Gastrocnemius medialis (tissue), 4 donors: ENCODE measurements at regions not wholly inside any gene's neighbourhood (a gene's known extent, or its start where the extent isn't known, plus 50 kb on each side); places are given as distances from the start of the nearest gene placed in this dataset.

Source experiments
- ATAC-seq, 2 donors: fragments of 150-250 bp; one replicate each; pipeline ENCODE4 v1.9.1; 2016
- DNase-seq, 2 donors: peaks; one replicate each; pipeline ENCODE4 v3.0.0-alpha.2; 2019
- H3K27ac ChIP-seq, 4 donors: fragments of 200-600 bp; sonication (generic); 1 replicate in 1 of 4; 2 replicates in 3 of 4; pipeline ENCODE4 v1.5.1; 2016 to 2018; ENCODE audit warnings: mild to moderate bottlenecking in 2 of 4, moderate library complexity in 1 of 4
- H3K27me3 ChIP-seq, 3 donors: fragments of 200-600 bp; sonication (generic) in 2 of 3; 1 replicate in 1 of 3; 2 replicates in 2 of 3; pipeline versions ENCODE4 v1.5.1 to v1.6.0; 2016 to 2019; ENCODE audit warnings: mild to moderate bottlenecking in 1 of 3, moderate library complexity in 1 of 3
- H3K36me3 ChIP-seq, 2 donors: fragments of 200-600 bp; sonication (generic) in 1 of 2; one replicate each; pipeline ENCODE4 v1.5.1; 2017 to 2018
- H3K4me1 ChIP-seq, 2 donors: fragments of 200-600 bp; sonication (generic) in 1 of 2; one replicate each; pipeline ENCODE4 v1.5.1; 2016 to 2017; ENCODE audit warnings: mild to moderate bottlenecking in 2 of 2
- H3K4me3 ChIP-seq, 4 donors: fragments of 200-600 bp; sonication (generic) in 3 of 4; 1 replicate in 1 of 4; 2 replicates in 3 of 4; pipeline ENCODE4 v1.5.1; 2016 to 2019; ENCODE audit warnings: mild to moderate bottlenecking in 2 of 4
- H3K9me3 ChIP-seq, 3 donors: fragments of 200-600 bp; sonication (generic) in 2 of 3; 1 replicate in 1 of 3; 2 replicates in 2 of 3; pipeline ENCODE4 v1.5.1; 2016 to 2019
- POLR2A ChIP-seq, 2 donors: fragments of 450-650 bp; IDR thresholded peaks; one replicate each; pipeline ENCODE4 v1.6.1; 2017; ENCODE audit warnings: antibody characterized with exemption in 2 of 2, mild to moderate bottlenecking in 2 of 2, moderate library complexity in 2 of 2
- in situ Hi-C, 4 donors: fragments of 200-750 bp; cut with MboI; loops; one replicate each; pipeline versions ENCODE4 v1.15.0 to v1.8.0; 2017; ENCODE audit warnings: low sequenced_read_pairs in 4 of 4
- intact Hi-C: fragments of 100-400 bp; cut with DNase I; formaldehyde crosslinking; loops from one replicate; pipeline ENCODE4 v1.15.1; 2023; ENCODE audit warnings: low total_unique reads
- TF ChIP-seq, protein P1 (sequence below), 5 experiments: fragments of 450-650 bp in 3 of 5; fragments of 200-600 bp in 2 of 5; sonication (generic) in 2 of 5; IDR thresholded peaks in 4 of 5; conservative IDR thresholded peaks in 1 of 5; 1 replicate in 4 of 5; 2 replicates in 1 of 5; pipeline ENCODE4 v1.5.1; 2016 to 2019; ENCODE audit warnings: antibody characterized with exemption in 5 of 5, mild to moderate bottlenecking in 3 of 5, moderate library complexity in 3 of 5

DNA sequence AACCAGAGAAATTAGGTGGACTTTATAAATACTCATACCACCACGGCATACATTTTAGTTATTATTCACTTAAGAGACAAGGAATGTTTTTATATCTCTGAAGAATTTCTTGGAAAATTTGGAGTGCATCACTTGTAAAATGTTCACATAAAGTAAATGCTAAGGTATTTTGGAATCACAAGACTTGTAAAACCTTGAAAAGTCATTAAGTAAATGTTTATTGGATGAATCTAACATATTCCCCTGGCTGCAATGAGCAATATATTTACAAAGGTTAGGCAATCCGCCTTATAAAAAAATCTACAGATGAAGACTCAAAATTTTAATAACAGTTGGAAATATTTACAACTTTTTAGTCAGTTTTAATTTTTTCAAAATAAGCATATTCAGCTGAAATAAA is 287.4 kb upstream of the ALG10 start:
- H3K4me1 ChIP-seq = no peaks in the 10 kb centered on the region
- no peaks in the 10 kb centered on the region for H3K36me3 ChIP-seq
- in situ Hi-C loops = no loop called here
- no peak for ATAC-seq
- H3K9me3 ChIP-seq = no peaks in the 10 kb centered on the region
- DNase-seq = no peak
- no peak overlapping the region for H3K27ac ChIP-seq
- intact Hi-C loops = no loop called here
- no peak overlapping the region for H3K4me3 ChIP-seq
- TF ChIP-seq, protein P1, sequence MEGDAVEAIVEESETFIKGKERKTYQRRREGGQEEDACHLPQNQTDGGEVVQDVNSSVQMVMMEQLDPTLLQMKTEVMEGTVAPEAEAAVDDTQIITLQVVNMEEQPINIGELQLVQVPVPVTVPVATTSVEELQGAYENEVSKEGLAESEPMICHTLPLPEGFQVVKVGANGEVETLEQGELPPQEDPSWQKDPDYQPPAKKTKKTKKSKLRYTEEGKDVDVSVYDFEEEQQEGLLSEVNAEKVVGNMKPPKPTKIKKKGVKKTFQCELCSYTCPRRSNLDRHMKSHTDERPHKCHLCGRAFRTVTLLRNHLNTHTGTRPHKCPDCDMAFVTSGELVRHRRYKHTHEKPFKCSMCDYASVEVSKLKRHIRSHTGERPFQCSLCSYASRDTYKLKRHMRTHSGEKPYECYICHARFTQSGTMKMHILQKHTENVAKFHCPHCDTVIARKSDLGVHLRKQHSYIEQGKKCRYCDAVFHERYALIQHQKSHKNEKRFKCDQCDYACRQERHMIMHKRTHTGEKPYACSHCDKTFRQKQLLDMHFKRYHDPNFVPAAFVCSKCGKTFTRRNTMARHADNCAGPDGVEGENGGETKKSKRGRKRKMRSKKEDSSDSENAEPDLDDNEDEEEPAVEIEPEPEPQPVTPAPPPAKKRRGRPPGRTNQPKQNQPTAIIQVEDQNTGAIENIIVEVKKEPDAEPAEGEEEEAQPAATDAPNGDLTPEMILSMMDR (IDR thresholded peaks at IDR 0.05 in 4 of 5, conservative IDR thresholded peaks at IDR 0.05 in 1 of 5) = no peak
- no peak for TF ChIP-seq POLR2A (IDR thresholded peaks at IDR 0.05)
- H3K27me3 ChIP-seq = no peaks in the 10 kb centered on the region

DNA sequence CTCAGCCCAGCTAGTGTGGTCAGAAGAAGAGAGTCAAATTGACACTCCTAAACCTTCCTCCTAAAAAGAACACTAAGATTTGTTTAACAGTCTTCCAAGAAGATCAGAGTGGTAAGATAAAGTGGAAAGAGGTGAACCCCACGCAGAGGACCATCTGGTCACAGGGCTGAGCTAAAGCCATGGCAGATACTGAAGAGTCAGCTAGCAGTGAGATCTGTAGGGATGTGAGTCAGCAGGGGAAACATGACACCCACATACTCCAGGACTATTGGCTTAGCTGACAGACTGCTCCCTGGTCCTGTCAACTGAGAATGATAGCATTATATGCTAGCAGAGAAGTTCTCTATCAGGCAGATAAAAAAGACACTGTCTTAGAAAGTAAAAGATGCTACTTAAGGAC is 269.4 kb upstream of the ALG10 start:
- no peaks in the 10 kb centered on the region for H3K36me3 ChIP-seq
- no peak for ATAC-seq
- TF ChIP-seq, protein P1 (IDR thresholded peaks at IDR 0.05 in 4 of 5, conservative IDR thresholded peaks at IDR 0.05 in 1 of 5) = no peak
- TF ChIP-seq POLR2A (IDR thresholded peaks at IDR 0.05) = no peak

DNA sequence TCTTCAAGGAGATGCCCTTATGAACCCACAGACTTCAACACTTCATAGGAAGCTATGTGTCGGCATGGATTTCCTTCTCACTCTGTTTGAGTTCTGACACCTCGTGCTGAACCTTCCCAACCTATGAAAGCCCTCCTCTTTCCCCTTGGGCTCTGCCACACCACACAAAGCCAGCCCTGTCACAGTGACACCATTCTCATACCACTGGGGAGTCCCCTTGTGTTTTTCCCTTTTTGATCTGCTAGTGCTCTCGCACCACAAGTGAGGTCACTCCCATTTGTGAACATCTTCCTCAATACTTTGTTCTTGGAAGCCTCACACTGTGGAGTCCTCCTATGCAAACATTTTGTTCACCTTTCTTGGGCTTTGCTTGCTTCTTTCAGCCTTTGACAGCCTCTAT is 264.6 kb upstream of the ALG10 start:
- in situ Hi-C loops (no loop called here), intact Hi-C loops (no loop called here)
- no peaks in the 10 kb centered on the region for H3K4me1 ChIP-seq
- no peak overlapping the region for H3K27ac ChIP-seq
- ATAC-seq (no peak), DNase-seq (no peak)
- no peak for TF ChIP-seq POLR2A (IDR thresholded peaks at IDR 0.05)
- TF ChIP-seq, protein P1 (IDR thresholded peaks at IDR 0.05 in 4 of 5, conservative IDR thresholded peaks at IDR 0.05 in 1 of 5) = no peak
- H3K4me3 ChIP-seq = no peak overlapping the region
- H3K27me3 ChIP-seq = no peaks in the 10 kb centered on the region
- H3K9me3 ChIP-seq = no peaks in the 10 kb centered on the region
- H3K36me3 ChIP-seq = no peaks in the 10 kb centered on the region

More for the DNA sequence above, 269.4 kb upstream of the ALG10 start:
- intact Hi-C loops = no loop called here
- no peak overlapping the region for H3K27ac ChIP-seq
- in situ Hi-C loops = no loop called here
- no peak overlapping the region for H3K4me3 ChIP-seq
- no peaks in the 10 kb centered on the region for H3K4me1 ChIP-seq
- DNase-seq = no peak
- H3K9me3 ChIP-seq = no peaks in the 10 kb centered on the region
- H3K27me3 ChIP-seq = no peaks in the 10 kb centered on the region

DNA sequence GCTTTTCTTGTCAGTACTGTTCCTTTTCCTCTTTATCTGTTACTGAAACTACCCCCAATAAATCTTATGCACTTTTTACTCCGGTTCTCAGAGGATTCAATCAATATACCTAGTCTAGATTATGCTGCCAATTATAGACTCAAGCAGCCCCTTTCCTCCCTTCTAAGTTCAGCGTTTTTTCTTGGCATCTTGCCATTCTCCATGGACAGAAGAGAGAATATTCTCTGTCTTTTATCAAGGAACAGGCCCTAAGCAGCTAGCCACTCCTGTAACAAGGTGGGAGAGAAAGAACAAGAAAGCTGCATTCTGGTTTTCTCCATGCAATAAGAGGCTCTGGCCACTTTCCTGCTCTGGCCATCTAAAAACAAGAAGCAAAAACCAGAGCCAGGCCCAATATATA is 263.0 kb upstream of the ALG10 start:
- ATAC-seq (no peak), DNase-seq (no peak)
- TF ChIP-seq, protein P1 (IDR thresholded peaks at IDR 0.05 in 4 of 5, conservative IDR thresholded peaks at IDR 0.05 in 1 of 5) = no peak
- no peak for TF ChIP-seq POLR2A (IDR thresholded peaks at IDR 0.05)
- Histone ChIP-seq H3K4me1 (no peaks in the 10 kb centered on the region), H3K36me3 (no peaks in the 10 kb centered on the region), H3K4me3 (no peak overlapping the region), H3K27me3 (no peaks in the 10 kb centered on the region), H3K9me3 (no peaks in the 10 kb centered on the region), H3K27ac (no peak overlapping the region)
- in situ Hi-C loops (no loop called here), intact Hi-C loops (no loop called here)

DNA sequence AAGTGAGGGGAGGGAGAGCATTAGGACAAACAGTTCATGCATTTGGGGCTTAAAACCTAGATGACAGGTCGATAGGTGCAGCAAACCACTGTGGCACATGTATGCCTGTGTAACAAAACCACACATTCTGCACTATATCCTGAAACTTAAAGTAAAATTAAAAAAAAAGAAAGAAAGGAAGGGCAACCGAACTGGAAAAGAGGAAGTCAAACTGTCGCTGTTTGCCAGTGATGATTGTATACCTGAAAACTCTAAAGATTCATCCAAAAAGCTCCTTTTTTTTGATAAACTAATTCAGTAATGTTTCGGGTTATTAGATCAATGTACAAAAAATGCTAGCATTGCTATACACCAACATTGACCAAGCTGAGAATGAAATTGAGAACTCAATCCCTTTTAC is 259.0 kb upstream of the ALG10 start:
- no peaks in the 10 kb centered on the region for H3K27me3 ChIP-seq
- H3K9me3 ChIP-seq = no peaks in the 10 kb centered on the region
- TF ChIP-seq POLR2A (IDR thresholded peaks at IDR 0.05) = no peak
- TF ChIP-seq, protein P1 (IDR thresholded peaks at IDR 0.05 in 4 of 5, conservative IDR thresholded peaks at IDR 0.05 in 1 of 5) = no peak
- DNase-seq (no peak), ATAC-seq (no peak)
- intact Hi-C loops (no loop called here), in situ Hi-C loops (no loop called here)
- H3K36me3 ChIP-seq = no peaks in the 10 kb centered on the region
- no peak overlapping the region for H3K4me3 ChIP-seq
- H3K27ac ChIP-seq = no peak overlapping the region
- no peaks in the 10 kb centered on the region for H3K4me1 ChIP-seq
